HG03432 (cell line): ENCODE measurements at regions not wholly inside any gene's neighbourhood (a gene's known extent, or its start where the extent isn't known, plus 50 kb on each side); places are given as distances from the start of the nearest gene placed in this dataset.
"Not testable (repeated sequence)": the region's sequence is repeated elsewhere in the genome, so short reads cannot be mapped to it uniquely, and the experiment has no call there.

ENCODE experiments used
- ATAC-seq: cut with Tn5 transposase; IDR thresholded peaks from one replicate; pipeline ENCODE4 v1.9.1; 2021; ENCODE audit warnings: mild to moderate bottlenecking, moderate library complexity; ENCODE audit not compliant: unreplicated experiment

DNA sequence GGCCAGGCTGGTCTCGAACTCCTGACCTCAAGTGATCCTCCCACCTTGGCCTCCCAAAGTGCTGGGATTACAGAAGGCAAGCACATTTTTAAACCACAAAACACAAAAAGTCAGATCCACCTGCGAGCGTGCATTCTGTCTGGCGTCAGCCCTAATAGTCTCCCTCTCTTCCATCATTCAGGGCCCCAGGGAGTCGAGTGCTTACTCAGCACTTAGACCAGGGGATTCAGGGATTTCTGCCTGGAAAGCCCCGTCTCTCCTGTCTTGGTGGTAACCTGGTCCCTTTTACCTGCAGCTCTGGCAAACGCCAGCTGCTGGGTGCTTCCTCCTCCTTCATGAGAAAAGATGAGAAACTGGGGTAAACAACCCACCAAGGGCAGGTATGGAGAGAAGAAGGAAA is 443.1 kb downstream of the SOX9 start:
- no peak for ATAC-seq

DNA sequence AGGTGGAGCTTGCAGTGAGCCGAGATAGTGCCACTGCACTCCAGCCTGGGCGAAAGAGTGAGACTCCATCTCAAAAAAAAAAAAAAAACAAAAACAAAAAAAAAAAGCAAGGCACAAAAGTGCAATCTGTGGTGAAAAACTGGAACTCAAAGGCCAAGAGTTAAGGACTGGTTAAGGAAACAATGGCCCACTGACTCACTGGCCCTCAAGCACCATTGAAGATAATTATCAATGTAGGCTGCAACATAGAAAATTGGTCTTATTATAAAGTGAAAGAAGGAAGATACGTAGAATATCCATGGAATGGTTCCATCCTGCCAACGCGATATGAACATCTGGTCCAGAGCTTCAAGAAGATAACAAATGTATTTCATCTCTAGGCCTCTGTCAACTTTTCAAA is 444.2 kb downstream of the SOX9 start:
- ATAC-seq: no peak

DNA sequence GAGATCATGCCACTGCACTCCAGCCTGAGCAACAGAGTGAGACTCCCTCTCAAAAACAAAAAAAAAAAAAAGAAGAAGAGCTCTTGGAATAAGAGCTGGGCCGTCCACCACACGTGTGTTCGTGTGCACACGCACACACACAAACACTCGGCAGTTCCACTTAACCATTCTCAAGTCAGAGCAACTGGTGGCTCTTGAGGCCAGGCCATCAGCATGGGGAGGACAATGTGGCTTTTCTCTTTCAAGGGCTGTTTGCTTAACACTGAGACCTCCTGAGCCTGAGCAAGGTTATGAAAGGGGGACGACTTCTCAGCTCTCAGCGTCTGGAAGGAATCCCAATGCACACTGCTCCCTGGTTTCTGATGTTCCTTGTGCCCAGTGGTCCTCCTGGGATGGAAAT is 444.9 kb downstream of the SOX9 start:
- no peak for ATAC-seq

GRCh38 chr17:72566671-72567484 is 446.1 kb downstream of the SOX9 start:
- no peak for ATAC-seq

- ATAC-seq: no peak
Observed at GRCh38 chr17:72567774-72568173, 447.0 kb downstream of the SOX9 start.

GRCh38 chr17:72569148-72569946 is 448.5 kb downstream of the SOX9 start:
- ATAC-seq: no peak

DNA sequence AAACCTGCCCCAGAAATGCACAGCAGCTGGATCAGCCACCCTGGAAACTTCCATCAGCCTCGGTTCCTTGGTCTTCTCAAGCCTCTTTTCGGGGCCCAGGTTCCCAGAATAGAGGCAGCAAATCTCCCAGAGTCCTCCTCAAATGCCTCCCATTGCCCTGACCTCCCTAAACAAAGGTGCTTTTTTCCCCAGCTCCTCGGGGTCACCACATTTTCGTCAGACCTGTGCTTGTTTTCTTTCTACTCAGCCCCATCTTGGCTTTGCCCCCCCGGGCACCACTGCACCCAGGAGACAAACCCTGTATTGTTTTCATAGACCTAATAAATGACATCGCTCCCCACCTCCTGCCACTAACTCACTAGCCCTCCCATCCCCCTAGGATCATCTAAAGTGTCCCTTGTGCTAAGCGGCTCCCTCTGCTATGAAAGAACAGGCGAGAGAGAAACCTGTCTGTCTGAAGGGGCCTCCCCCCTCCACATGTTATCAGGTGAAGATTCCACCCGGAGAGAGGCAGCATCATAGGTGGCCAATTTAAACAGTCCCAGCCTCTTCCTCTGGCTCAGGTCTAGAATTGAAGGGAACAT is 451.1 kb downstream of the SOX9 start:
- ATAC-seq: no peak

DNA sequence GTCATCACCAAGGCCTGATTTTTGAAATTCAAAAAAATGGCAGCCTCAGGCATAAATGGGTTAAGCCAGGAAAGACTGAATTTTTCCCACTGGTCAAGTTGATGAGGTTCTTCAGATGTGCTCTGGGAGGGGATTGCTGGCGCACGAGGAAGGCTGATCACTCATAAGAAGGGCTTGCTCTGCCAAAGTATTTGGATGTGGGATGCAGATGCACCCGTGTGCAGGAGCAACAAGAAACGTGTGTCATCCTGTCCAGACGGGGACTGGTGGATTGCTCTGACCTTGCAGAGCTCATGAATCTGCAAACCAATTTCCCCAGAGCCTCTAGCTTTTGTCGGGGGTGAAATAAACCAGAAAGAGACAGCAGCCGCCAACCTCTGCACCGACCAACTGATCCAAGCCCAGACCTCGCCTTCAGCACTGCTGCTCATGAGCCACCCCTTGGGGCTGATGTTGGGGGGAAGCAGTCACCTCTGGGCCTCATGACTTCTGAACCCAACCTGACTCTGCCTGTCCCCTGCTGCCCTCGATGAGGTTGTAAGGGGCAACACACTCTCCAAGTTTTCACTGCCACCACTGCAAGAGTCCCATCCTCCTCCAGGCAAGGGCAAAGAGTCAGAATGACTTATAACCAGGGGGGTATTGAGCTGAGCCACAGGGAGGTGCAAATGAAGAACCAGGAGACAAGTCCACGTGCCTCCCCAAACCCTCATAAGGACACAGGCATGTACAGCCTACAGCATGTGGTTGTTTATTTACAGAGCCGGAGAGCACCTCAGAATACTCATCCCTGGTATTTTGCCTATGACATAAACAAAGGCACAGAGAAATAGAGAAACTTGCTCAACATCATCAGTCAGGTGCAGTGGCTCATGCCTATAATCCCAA is 452.0 kb downstream of the SOX9 start:
- ATAC-seq: no peak

DNA sequence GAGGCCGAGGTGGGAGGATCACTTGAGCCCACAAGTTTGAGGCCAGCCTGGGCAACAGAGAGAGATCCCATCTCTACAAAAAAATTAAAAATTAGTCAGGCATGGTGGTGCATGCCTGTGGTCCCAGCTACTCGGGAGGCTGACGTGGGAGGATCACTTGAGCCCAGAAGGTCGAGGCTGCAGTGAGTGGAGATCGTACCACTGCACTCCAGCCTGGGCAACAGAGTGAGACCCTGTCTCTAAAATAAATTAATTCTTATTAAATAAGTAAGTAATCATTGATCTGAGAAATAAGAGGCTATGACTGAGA is 452.6 kb downstream of the SOX9 start:
- ATAC-seq: not testable (repeated sequence)

DNA sequence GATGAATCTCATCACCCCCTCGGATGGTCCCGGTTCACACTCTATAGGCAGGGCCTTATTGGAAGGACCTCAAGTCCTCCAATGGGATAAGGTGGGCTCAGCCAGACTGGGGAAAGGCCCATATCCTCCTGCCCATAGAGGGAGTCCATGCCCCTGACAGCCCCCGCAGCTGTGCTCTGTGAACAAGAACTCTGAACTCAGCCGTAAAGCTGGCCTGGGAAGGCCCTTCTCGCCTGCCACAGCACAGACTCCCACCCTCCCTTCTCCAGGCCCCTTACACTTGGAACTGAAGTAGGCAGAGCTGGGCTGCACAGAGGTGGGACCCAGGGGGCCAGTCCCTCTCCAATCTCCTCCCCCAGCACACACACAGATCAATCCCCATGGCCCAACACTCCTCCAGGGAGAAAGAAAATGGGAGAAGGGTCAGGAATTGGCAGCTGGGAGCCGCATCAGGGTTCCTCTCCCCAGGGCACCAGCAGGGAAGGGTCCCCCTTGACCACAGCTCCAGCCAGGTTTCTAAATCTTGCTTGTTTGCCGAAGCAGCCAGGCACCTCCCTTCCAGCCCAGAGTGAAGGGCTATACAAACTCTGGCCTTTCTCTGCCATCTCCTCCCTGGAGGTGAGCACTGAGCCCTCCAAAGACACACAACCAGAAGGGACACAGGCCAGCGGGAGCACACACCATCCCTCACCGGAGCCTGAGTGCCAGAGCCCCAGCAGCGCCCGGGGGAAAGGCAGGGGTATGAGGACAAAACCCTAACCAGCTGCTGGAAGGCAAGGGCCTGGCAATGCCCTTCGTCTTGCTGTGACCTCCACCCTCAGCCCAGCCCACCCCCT is 454.1 kb downstream of the SOX9 start:
- ATAC-seq: no peak

DNA sequence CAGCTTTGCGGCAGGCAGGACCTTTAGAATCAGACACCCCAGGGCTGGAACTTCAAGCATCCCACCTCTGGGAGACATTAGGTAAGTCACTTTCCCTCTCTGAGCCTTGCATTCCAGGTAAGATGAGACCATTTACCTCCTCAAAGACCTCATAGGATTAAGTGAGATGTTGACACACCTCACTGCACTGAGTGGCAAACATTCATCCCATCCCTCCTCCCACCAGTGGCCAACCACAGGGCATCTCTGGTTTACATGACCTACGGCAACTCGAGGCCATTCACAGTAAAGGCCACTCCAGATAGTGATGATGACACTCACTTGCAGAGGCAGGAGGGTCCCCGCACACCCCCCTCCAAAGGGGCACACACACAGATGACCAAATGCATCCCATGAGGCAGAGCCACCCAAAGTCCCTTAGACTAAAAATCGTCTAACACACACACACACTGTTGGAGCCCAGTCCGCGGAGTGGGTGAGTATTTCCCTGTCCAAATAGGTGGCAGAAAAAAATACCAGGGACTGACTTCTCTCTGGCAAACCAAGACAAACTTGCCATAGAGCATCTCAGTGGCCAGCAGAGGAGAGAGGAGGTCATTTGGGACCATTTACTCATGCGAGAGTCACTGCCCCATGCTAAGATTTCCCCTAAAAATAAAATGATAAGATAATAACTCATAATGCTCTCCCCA is 454.9 kb downstream of the SOX9 start:
- ATAC-seq: no peak

GRCh38 chr17:72576289-72576759 is 455.5 kb downstream of the SOX9 start:
- no peak for ATAC-seq

- no peak for ATAC-seq
Observed at GRCh38 chr17:72578817-72579470, 458.1 kb downstream of the SOX9 start.

DNA sequence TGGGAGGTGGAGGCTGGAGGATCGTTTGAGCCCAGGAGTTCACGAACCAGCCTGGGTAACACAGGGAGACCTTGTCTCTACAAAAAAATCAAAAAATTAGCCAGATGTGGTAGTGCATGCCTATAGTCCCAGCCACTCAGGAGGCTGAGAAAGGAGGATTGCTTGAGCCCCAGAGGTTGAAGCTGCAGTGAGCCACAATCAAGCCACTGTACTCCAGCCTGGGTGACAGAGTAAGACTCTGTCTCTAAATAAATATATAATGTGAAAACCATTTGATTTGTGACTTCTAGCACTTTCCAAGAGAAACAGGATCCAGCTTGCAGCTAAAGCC is 459.1 kb downstream of the SOX9 start:
- ATAC-seq: no peak

- no peak for ATAC-seq
Observed at GRCh38 chr17:72580321-72581127, 459.7 kb downstream of the SOX9 start.

DNA sequence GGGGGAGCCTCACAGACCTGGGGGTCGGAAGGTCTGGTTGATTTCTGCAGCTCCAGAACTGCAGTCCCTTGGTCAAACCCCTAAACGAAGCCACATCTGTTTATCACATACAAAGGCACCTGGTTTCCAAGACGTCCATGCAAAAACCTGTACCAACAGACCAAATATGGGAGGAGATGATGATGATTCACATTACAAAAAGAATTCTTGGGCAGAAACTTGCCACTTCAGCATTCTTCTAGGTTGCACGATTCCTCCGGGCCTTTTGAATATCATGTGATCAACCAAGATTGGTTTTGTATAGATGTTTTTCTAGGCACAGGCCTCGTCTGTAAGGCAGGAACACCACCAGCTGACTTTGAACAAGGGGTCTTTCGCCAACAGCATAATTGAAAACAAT is 466.3 kb downstream of the SOX9 start:
- ATAC-seq: no peak

GRCh38 chr17:72587773-72588511 is 467.1 kb downstream of the SOX9 start:
- ATAC-seq: no peak

DNA sequence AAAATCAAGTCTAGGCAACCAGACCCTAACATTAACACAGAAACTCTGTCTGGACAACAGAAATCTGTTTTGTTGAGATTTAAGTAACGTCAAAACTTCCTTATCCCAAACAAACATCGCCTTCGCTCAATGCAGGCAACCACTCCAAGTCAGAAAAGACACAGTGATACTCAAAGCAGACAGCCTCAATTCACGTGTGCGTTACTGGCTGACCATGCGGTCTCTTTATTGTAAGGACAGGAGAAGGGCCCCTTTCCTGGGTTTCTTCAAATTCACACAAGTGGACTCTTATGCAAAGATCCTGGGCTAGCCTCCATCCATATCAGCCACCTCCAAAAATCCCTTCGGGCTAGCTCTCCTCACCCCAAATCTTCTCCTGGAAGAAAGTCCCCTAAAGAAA is 467.7 kb downstream of the SOX9 start:
- no peak for ATAC-seq
